SK-N-SH (cell line): ENCODE measurements at regions not wholly inside any gene's neighbourhood (a gene's known extent, or its start where the extent isn't known, plus 50 kb on each side); places are given as distances from the start of the nearest gene placed in this dataset.

ENCODE experiments used
- CTCF ChIP-seq: fragments of 200-600 bp; sonication (generic); IDR thresholded peaks from 2 replicates; pipeline ENCODE4 v1.6.1; 2017; ENCODE audit warnings: antibody characterized with exemption, mild to moderate bottlenecking, moderate library complexity
- MEF2A ChIP-seq: IDR thresholded peaks from 2 replicates; pipeline ENCODE4 v1.4.0; 2012; ENCODE audit warnings: low read depth, borderline replicate concordance
- MXI1 ChIP-seq: IDR thresholded peaks from 2 replicates; pipeline ENCODE4 v1.6.1; 2012; ENCODE audit warnings: mild to moderate bottlenecking, low read depth, low read length, improper control_type of control experiment
- POLR2AphosphoS5 ChIP-seq: IDR thresholded peaks from 2 replicates; pipeline ENCODE4 v1.6.1; 2012; ENCODE audit warnings: low read depth, low read length

GRCh38 chr9:106620866-106621265, 242.1 kb upstream of the ZNF462 start:
- TF ChIP-seq CTCF, result no peak
- TF ChIP-seq MEF2A, result no peak
- no peak for TF ChIP-seq POLR2AphosphoS5
- TF ChIP-seq MXI1, result no peak
